ENCODE measurements at regions not wholly inside any gene's neighbourhood (a gene's known extent, or its start where the extent isn't known, plus 50 kb on each side); places are given as distances from the start of the nearest gene placed in this dataset.

- TF ChIP-seq CTCF (IDR thresholded peaks at IDR 0.05) = no peak
- TF ChIP-seq POLR2A (IDR thresholded peaks at IDR 0.05) = no peak
These were observed 325.7 kb upstream of the EPHA6 start for GRCh38 chr3:96488708-96489107.

Measured in body of pancreas (tissue), 4 donors.